ENCODE measurements at regions not wholly inside any gene's neighbourhood (a gene's known extent, or its start where the extent isn't known, plus 50 kb on each side); places are given as distances from the start of the nearest gene placed in this dataset.

DNA sequence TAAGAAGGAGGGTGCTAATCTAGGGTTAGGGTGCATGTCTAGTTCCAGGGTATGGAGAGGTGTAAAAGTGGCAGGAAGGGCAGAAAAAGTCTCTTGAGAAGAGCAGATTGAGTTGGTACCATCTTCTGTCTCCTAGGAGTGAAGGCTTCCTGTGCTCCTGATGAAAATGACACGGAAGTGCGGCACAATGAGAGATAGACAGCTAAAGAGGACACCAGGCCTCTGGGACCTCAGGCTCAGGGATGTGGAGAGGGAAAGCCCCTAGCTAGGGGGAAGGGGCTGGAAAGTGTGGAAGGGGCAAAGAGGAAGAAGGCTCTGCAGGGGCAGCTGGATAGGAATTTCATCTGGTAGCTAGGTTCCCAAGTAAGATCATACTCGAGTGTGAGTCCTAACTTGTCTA is 498.3 kb upstream of the EEF2KMT start:
- no peak overlapping the region for H3K4me3 ChIP-seq (replicated peaks in 1 of 2; ENCODE audit: low read depth in 2 of 2, low read length in 2 of 2)
- DNase-seq (ENCODE audit: low read depth in 2 of 2) = no peak
- TF ChIP-seq, protein P1, sequence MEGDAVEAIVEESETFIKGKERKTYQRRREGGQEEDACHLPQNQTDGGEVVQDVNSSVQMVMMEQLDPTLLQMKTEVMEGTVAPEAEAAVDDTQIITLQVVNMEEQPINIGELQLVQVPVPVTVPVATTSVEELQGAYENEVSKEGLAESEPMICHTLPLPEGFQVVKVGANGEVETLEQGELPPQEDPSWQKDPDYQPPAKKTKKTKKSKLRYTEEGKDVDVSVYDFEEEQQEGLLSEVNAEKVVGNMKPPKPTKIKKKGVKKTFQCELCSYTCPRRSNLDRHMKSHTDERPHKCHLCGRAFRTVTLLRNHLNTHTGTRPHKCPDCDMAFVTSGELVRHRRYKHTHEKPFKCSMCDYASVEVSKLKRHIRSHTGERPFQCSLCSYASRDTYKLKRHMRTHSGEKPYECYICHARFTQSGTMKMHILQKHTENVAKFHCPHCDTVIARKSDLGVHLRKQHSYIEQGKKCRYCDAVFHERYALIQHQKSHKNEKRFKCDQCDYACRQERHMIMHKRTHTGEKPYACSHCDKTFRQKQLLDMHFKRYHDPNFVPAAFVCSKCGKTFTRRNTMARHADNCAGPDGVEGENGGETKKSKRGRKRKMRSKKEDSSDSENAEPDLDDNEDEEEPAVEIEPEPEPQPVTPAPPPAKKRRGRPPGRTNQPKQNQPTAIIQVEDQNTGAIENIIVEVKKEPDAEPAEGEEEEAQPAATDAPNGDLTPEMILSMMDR (IDR thresholded peaks at IDR 0.05; ENCODE audit: low read depth, low read length) = no peak

DNA sequence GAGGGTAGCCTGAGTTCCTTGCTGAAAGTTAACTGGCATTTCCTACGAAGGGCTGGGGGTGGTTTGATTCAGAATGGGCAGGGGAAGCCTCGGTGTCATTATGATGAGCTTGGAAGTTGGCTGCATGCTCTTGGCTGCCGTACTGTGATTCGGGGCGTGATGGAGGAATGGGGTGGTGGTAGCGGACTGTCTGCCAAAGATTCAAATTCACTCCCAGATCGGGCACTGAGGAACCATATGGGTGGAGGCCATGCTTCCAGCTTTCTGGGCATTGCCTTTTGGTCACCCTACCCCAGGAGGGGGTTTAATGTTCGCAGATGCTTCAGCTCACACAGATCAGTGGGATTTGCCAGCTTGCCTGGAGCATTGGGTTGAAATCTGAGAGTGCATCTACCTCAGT is 492.8 kb upstream of the EEF2KMT start:
- H3K4me3 ChIP-seq (replicated peaks in 1 of 2; ENCODE audit: low read depth in 2 of 2, low read length in 2 of 2) = no peak overlapping the region
- TF ChIP-seq, protein P1 (IDR thresholded peaks at IDR 0.05; ENCODE audit: low read depth, low read length) = no peak
- no peak for DNase-seq (ENCODE audit: low read depth in 2 of 2)

DNA sequence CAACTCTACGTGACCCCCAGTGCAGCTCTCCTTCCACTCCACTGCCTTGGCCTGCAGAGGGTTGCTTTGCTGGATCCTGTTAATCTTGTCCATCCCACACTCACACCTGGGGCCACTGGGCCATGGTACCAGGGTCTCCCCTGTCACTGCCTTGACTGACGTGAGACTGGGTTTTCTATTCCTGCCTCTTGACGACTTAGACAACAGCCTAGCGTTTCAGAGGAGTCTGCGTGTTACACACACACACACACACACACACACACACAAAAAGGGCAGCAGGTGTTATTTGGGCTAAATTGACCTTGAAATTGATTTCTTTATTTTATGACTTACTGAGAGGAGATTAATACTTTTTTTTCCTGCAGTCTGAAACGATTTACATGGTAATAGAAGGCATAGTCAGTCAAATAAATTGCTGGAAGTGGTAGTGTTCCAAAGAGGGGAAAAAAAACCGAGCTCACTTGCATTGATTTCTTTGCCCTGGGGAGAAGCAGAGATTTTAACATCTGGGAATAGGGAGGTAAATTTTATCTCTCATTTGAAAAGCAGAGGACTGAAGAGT is 492.3 kb upstream of the EEF2KMT start:
- H3K4me3 ChIP-seq (replicated peaks in 1 of 2; ENCODE audit: low read depth in 2 of 2, low read length in 2 of 2) = no peak overlapping the region
- DNase-seq (ENCODE audit: low read depth in 2 of 2) = no peak
- TF ChIP-seq, protein P1 (IDR thresholded peaks at IDR 0.05; ENCODE audit: low read depth, low read length) = no peak

DNA sequence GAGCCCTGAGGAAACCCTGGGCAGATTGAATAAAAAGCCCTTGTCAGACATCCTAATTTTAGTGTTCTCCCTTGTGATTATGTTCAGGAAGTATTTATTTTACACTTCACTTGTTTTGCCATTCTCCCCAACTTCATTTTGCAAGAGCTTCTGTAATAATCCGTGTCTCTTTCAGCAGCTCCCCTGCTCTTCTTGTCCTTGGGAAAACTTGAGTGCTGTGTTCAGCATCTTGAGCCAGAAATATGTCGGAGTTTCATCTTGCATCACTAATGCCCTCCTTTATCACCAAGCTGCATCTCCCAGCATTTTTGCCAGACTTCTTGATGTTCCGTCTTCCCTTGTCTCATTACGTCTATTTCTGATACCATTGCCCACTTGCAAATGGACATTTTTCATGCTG is 486.5 kb upstream of the EEF2KMT start:
- TF ChIP-seq, protein P1 (IDR thresholded peaks at IDR 0.05; ENCODE audit: low read depth, low read length) = no peak

DNA sequence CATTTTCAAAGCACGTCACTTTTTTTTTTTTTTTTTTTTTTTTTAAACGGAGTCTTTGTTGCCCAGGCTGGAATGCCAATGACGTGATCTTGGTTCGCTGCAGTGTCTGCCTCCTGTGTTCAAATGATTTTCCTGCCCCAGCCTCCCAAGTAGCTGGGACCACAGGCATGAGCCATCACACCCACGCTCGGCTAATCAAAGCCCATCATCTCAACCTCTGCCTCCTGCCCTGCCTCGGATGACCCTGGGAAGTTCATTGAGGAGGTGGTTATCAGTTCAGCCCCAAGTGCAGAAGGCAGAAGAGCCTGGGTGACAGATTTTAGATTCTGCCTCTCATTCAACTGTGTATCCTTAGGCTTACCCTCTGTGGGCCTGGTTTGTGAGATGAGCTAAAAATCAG is 484.9 kb upstream of the EEF2KMT start:
- TF ChIP-seq, protein P1 (IDR thresholded peaks at IDR 0.05; ENCODE audit: low read depth, low read length) = no peak
- no peak overlapping the region for H3K4me3 ChIP-seq (replicated peaks in 1 of 2; ENCODE audit: low read depth in 2 of 2, low read length in 2 of 2)
- DNase-seq (ENCODE audit: low read depth in 2 of 2) = no peak

More for the DNA sequence above, 486.5 kb upstream of the EEF2KMT start:
- no peak for DNase-seq (ENCODE audit: low read depth in 2 of 2)
- H3K4me3 ChIP-seq (replicated peaks in 1 of 2; ENCODE audit: low read depth in 2 of 2, low read length in 2 of 2) = no peak overlapping the region

- no peak overlapping the region for H3K4me3 ChIP-seq (replicated peaks in 1 of 2; ENCODE audit: low read depth in 2 of 2, low read length in 2 of 2)
- no peak for DNase-seq (ENCODE audit: low read depth in 2 of 2)
- TF ChIP-seq, protein P1 (IDR thresholded peaks at IDR 0.05; ENCODE audit: low read depth, low read length) = no peak
These were observed 484.3 kb upstream of the EEF2KMT start for GRCh38 chr16:5581908-5582307.

DNA sequence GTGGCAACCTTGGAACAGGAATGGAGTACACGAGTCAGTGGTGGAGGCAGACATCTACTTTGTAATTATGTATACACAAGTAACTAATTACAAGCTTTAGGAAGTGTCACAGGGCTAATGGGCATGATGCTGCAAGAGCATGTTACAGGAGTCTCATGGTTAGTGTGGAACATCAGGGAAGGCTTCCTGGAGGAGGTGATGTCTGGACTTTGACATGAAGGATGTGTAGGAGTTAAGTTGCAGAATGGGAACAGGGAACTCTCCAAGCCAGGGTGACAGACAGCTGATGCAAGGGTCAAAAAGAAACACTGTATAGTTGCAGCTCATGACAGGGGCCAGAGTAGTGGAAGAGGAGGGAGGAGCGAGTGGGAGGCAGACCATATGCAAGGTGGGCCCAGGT is 483.8 kb upstream of the EEF2KMT start:
- TF ChIP-seq, protein P1 (IDR thresholded peaks at IDR 0.05; ENCODE audit: low read depth, low read length) = no peak
- H3K4me3 ChIP-seq (replicated peaks in 1 of 2; ENCODE audit: low read depth in 2 of 2, low read length in 2 of 2) = no peak overlapping the region
- DNase-seq (ENCODE audit: low read depth in 2 of 2) = no peak
